ENCODE measurements at regions not wholly inside any gene's neighbourhood (a gene's known extent, or its start where the extent isn't known, plus 50 kb on each side); places are given as distances from the start of the nearest gene placed in this dataset.

- H3K9me3 Mint-ChIP-seq, result peaks cover 0 to 2% (median 0%) of the 10 kb centered on the region in 7 donors
- H3K27me3 ChIP-seq (ENCODE audit: control insufficient read depth in 2 of 2, insufficient read depth in 2 of 2, low read length in 2 of 2), result no peaks in the 10 kb centered on the region
- no peaks in the 10 kb centered on the region for H3K79me2 ChIP-seq (ENCODE audit: insufficient read depth, low read length)
- no peak for TF ChIP-seq CTCF (IDR thresholded peaks at IDR 0.05)
- H4K20me1 ChIP-seq (ENCODE audit: insufficient read depth, low read length), result no peaks in the 10 kb centered on the region
- WGBS (ENCODE audit: insufficient coverage), result 91% methylated on average over 7 of the region's 7 CpGs
- H3K27ac Mint-ChIP-seq, result no peak overlapping the region
- no peaks in the 10 kb centered on the region for H3K36me3 Mint-ChIP-seq
- no peak overlapping the region for H3K4me3 ChIP-seq (replicated peaks in 1 of 3; ENCODE audit: low read depth in 2 of 3, low read length in 3 of 3)
- no peaks in the 10 kb centered on the region for H3K9me3 ChIP-seq (replicated peaks in 1 of 2; ENCODE audit: control insufficient read depth in 1 of 2, insufficient read depth in 1 of 2, low read length in 2 of 2)
- intact Hi-C loops (cut with micrococcal nuclease), result no loop called here
- no peak overlapping the region for H3K9ac ChIP-seq (ENCODE audit: insufficient read depth, low read length, poor library complexity, severe bottlenecking)
- no peak overlapping the region for H3K4me2 ChIP-seq (replicated peaks; ENCODE audit: extremely low read depth, low read length, poor library complexity, severe bottlenecking)
- H3K27ac ChIP-seq (ENCODE audit: low read depth in 1 of 2, low read length in 2 of 2), result no peak overlapping the region
- DNase-seq, result no peak
- peaks cover 9 to 10% of the 10 kb centered on the region in 2 donors for H3K4me1 ChIP-seq (ENCODE audit: control insufficient read depth in 1 of 2, insufficient read depth in 2 of 2, low read length in 2 of 2)
- H3K4me1 Mint-ChIP-seq, result peaks cover 10% of the 10 kb centered on the region
- H2AFZ ChIP-seq (ENCODE audit: insufficient read depth, low read depth, low read length, poor library complexity, severe bottlenecking), result no peak overlapping the region
- peaks cover 1 to 6% (median 2%) of the 10 kb centered on the region in 3 donors for H3K27me3 Mint-ChIP-seq (ENCODE audit: low read depth in 3 of 3)
- no peaks in the 10 kb centered on the region for H3K36me3 ChIP-seq (replicated peaks in 1 of 2; ENCODE audit: control insufficient read depth in 1 of 2, insufficient read depth in 2 of 2, low read length in 2 of 2)
- H3K4me3 Mint-ChIP-seq, result no peak overlapping the region
These were observed 177.4 kb upstream of the GSE1 start for GRCh38 chr16:85435700-85436099.

- peaks cover 1 to 6% (median 2%) of the 10 kb centered on the region in 3 donors for H3K27me3 Mint-ChIP-seq (ENCODE audit: low read depth in 3 of 3)
- no peak overlapping the region for H2AFZ ChIP-seq (ENCODE audit: insufficient read depth, low read depth, low read length, poor library complexity, severe bottlenecking)
- H4K20me1 ChIP-seq (ENCODE audit: insufficient read depth, low read length), result no peaks in the 10 kb centered on the region
- H3K36me3 Mint-ChIP-seq, result no peaks in the 10 kb centered on the region
- peak overlapping the region in 1 of 7 donors; percentile 28 for H3K27ac Mint-ChIP-seq
- H3K36me3 ChIP-seq (replicated peaks in 1 of 2; ENCODE audit: control insufficient read depth in 1 of 2, insufficient read depth in 2 of 2, low read length in 2 of 2), result no peaks in the 10 kb centered on the region
- WGBS (ENCODE audit: insufficient coverage), result 88% methylated on average over 5 of the region's 9 CpGs
- H3K9ac ChIP-seq (ENCODE audit: insufficient read depth, low read length, poor library complexity, severe bottlenecking), result no peak overlapping the region
- peaks cover 0 to 2% (median 0%) of the 10 kb centered on the region in 7 donors for H3K9me3 Mint-ChIP-seq
- H3K27me3 ChIP-seq (ENCODE audit: control insufficient read depth in 2 of 2, insufficient read depth in 2 of 2, low read length in 2 of 2), result no peaks in the 10 kb centered on the region
- no peak overlapping the region for H3K4me2 ChIP-seq (replicated peaks; ENCODE audit: extremely low read depth, low read length, poor library complexity, severe bottlenecking)
- H3K4me3 Mint-ChIP-seq, result no peak overlapping the region
- H3K4me1 ChIP-seq (ENCODE audit: control insufficient read depth in 1 of 2, insufficient read depth in 2 of 2, low read length in 2 of 2), result peaks cover 9 to 10% of the 10 kb centered on the region in 2 donors
- TF ChIP-seq CTCF (IDR thresholded peaks at IDR 0.05), result no peak
- H3K79me2 ChIP-seq (ENCODE audit: insufficient read depth, low read length), result no peaks in the 10 kb centered on the region
- intact Hi-C loops (cut with micrococcal nuclease), result no loop called here
- DNase-seq, result no peak
- H3K4me1 Mint-ChIP-seq, result peaks cover 10% of the 10 kb centered on the region
- H3K4me3 ChIP-seq (replicated peaks in 1 of 3; ENCODE audit: low read depth in 2 of 3, low read length in 3 of 3), result no peak overlapping the region
- H3K9me3 ChIP-seq (replicated peaks in 1 of 2; ENCODE audit: control insufficient read depth in 1 of 2, insufficient read depth in 1 of 2, low read length in 2 of 2), result no peaks in the 10 kb centered on the region
- no peak overlapping the region for H3K27ac ChIP-seq (ENCODE audit: low read depth in 1 of 2, low read length in 2 of 2)
These were observed 176.9 kb upstream of the GSE1 start for GRCh38 chr16:85436207-85436606.

All from CD14-positive monocyte (primary cell).